ENCODE measurements at regions not wholly inside any gene's neighbourhood (a gene's known extent, or its start where the extent isn't known, plus 50 kb on each side); places are given as distances from the start of the nearest gene placed in this dataset.

DNA sequence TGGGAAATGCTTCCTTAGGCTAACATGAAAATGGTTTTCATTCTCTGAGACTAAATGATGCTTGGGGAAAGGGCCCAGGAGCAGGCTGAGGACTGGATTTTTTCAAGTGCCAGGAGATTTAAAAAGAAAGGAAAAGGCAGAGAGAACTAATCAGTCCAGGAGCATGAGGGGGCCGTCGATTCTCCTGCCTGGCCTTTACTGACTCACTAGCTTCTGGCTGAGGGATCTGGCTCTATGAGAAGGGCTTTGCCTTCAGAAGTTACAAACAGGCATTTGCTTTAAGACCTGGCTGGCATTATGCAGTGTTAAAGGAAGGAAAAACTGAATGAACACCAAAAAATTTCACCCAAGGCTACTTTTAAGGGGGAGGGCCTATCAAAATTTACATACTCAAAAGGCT, 359.2 kb downstream of the PBX1 start:
- TF ChIP-seq, protein P1, sequence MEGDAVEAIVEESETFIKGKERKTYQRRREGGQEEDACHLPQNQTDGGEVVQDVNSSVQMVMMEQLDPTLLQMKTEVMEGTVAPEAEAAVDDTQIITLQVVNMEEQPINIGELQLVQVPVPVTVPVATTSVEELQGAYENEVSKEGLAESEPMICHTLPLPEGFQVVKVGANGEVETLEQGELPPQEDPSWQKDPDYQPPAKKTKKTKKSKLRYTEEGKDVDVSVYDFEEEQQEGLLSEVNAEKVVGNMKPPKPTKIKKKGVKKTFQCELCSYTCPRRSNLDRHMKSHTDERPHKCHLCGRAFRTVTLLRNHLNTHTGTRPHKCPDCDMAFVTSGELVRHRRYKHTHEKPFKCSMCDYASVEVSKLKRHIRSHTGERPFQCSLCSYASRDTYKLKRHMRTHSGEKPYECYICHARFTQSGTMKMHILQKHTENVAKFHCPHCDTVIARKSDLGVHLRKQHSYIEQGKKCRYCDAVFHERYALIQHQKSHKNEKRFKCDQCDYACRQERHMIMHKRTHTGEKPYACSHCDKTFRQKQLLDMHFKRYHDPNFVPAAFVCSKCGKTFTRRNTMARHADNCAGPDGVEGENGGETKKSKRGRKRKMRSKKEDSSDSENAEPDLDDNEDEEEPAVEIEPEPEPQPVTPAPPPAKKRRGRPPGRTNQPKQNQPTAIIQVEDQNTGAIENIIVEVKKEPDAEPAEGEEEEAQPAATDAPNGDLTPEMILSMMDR (conservative IDR thresholded peaks at IDR 0.05 in 1 of 2, IDR thresholded peaks at IDR 0.05 in 1 of 2; ENCODE audit: low read depth in 1 of 2, low read length in 2 of 2) = no peak
- TF ChIP-seq EZH2 (IDR thresholded peaks at IDR 0.05; ENCODE audit: low read length, missing control alignments) = no peak
